HG02938 (cell line): ENCODE measurements at regions not wholly inside any gene's neighbourhood (a gene's known extent, or its start where the extent isn't known, plus 50 kb on each side); places are given as distances from the start of the nearest gene placed in this dataset.
A peak's percentile ranks its signal among the peaks of the same experiment; 100 is the strongest.

Source experiments
- ATAC-seq: cut with Tn5 transposase; IDR thresholded peaks from one replicate; pipeline ENCODE4 v1.9.1; 2021; ENCODE audit warnings: mild to moderate bottlenecking, moderate library complexity; ENCODE audit not compliant: unreplicated experiment

- no peak for ATAC-seq
Measured at GRCh38 chr7:30212701-30213111, 71.7 kb upstream of the ZNRF2 start.

DNA sequence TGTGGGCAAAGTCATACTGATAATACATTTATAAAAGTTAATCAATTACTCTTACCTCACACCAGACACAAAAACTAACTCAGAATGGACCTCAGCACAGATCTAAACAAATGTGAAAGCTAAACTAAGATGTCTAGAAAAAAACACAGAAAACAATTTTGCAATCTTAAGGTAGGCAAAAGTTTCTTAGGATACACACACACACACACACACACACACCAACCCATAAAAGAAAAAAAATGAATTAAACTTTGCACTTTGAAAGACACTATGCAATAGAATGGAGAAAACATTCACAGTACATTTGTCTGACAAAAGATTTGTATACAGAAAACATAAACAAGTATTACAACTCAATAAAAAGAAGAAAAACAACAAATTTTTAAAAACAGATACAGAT is 70.8 kb upstream of the ZNRF2 start:
- no peak for ATAC-seq

- peak; percentile 52 for ATAC-seq
Measured at GRCh38 chr7:30214651-30215137, 69.7 kb upstream of the ZNRF2 start.

- ATAC-seq: no peak
Measured at GRCh38 chr7:30221764-30222163, 62.6 kb upstream of the ZNRF2 start.

- ATAC-seq: no peak
Measured at GRCh38 chr7:30222515-30223215, 61.7 kb upstream of the ZNRF2 start.

DNA sequence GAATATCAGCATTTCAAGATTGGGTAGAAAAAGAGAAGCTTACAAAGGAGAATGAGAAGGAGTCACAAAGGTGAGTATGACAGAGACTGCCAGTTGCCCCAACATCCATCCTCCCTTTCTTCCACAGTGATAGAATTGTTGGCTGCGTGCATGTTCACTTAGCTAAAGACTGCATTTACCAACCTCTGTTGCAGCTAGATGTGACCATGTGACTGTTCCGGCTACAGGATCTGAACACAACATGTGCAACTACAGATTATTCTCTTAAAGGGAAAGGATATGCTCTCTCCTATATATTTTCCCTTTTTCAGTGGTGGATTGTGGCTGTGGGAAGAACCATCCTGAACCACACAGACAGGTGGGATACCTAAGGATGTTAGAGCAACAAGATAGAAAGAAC is 60.5 kb upstream of the ZNRF2 start:
- ATAC-seq: no peak

DNA sequence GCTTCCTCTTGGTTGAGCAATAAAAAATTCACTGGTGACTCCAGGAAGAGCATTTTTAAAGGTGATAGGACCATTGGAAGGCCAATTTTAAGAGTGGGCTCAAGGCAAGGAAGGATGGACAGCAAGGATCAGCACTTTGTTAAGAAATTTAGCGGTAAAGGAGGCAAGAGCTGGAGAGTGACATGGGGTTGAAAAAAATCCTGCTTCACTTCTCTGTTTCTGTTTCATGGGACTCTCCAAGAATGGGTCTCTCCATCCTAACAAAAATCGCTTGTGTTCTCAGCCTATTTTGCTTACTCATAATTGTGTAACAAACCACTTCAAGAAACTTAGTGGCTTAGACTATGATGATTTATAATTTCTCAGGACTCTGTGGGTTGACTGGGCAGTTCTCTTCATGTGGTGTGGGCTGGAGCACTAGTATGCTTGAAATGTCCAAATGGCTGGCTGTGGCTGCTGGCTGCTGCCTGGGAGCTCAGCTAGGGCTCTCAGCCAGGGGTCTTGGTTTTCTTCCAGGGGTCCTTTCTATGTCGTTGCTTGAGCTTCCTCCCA is 59.8 kb upstream of the ZNRF2 start:
- ATAC-seq: peak; percentile 65

DNA sequence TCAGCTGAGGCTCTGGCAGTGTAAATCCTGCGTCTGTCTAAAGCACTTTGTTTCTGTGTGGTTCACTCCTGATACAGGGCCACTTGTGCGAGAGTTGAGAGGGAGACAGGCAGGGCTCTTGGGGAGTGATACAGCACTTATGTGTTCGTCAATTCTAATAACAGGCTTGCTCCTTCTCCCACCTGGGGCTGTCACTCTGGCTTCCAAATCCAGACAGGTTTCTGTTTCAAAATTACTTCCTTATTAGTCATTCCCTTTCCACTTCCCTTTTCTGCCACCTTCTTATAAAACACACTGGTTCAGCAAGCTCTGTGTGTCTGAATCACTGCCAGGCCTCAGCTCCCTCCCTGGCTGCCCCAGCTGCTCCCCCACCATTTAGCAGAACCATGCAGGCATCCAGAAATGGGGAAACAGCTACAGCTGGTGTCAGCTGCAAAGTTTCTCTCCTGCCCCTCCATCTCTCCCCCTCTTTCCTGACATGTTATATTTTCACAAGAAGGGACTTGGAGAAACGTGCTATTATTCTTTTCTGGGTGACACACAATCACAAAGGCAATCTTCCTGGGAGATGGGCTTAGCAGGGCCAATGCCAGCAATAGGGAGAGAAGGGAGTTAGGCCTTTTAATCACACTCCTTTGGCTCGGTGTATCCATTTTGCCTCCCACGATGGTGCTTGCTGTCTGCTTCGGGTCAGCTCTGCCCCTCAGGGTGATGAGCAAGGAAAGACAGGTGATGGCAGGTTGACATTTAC is 58.4 kb upstream of the ZNRF2 start:
- peak; percentile 66 for ATAC-seq

GRCh38 chr7:30226614-30227268 is 57.7 kb upstream of the ZNRF2 start:
- no peak for ATAC-seq

GRCh38 chr7:30231271-30231670 is 53.1 kb upstream of the ZNRF2 start:
- no peak for ATAC-seq

DNA sequence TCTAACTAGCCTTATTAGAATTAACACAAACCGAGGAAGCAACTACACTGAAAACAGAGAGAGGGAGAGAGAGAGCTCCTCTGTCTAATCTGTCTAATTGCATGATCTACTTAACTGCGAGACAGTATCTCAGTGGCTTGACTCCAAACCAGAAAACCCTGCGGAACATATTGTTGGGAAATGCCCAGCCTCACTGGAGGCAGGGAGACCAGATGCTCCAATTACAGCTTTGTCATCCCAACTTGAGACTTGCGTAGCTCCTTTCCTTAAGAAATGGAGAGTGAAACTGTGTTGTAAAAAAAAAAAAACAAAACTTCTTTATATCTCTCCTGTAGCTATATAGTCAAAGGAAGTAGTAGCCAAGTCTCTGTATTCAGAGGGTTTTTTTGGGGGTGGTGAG is 52.0 kb upstream of the ZNRF2 start:
- no peak for ATAC-seq
